Stimulated activated effector memory CD8-positive, alpha-beta T cell treated with anti-CD3 and anti-CD28 coated beads, Interleukin-12 subunit alpha, Interleukin-12 subunit beta, amount 100 ng/mL, for 72 hours (primary cell): ENCODE measurements at regions not wholly inside any gene's neighbourhood (a gene's known extent, or its start where the extent isn't known, plus 50 kb on each side); places are given as distances from the start of the nearest gene placed in this dataset.
"Not testable (repeated sequence)": the region's sequence is repeated elsewhere in the genome, so short reads cannot be mapped to it uniquely, and the experiment has no call there.

Experiments used
- ATAC-seq: fragments of 150-1000 bp; cut with Tn5 transposase; 2 replicates; pipeline ENCODE4 v1.10.0; 2021
- DNase-seq, 2 donors: peaks; one replicate each; pipeline ENCODE4 v3.0.0; 2021 to 2022; ENCODE audit warnings: low spot score in 2 of 2
- H3K27ac Mint-ChIP-seq: one replicate; pipeline ENCODE4 v1.8.0; 2022; ENCODE audit warnings: mild to moderate bottlenecking, mixed read lengths
- H3K36me3 Mint-ChIP-seq: one replicate; pipeline ENCODE4 v1.8.0; 2022; ENCODE audit warnings: mild to moderate bottlenecking, mixed read lengths
- H3K4me1 Mint-ChIP-seq: one replicate; pipeline ENCODE4 v1.8.0; 2022; ENCODE audit warnings: mixed read lengths
- H3K4me3 Mint-ChIP-seq: one replicate; pipeline ENCODE4 v1.8.0; 2022; ENCODE audit warnings: mild to moderate bottlenecking, mixed read lengths
- H3K9me3 Mint-ChIP-seq: one replicate; pipeline ENCODE4 v1.8.0; 2022; ENCODE audit warnings: mixed read lengths

- Mint-ChIP-seq H3K36me3 (no peaks in the 10 kb centered on the region), H3K4me3 (peak overlapping the region; percentile 37), H3K9me3 (no peaks in the 10 kb centered on the region), H3K27ac (peak overlapping the region; percentile 77), H3K4me1 (peaks cover 26% of the 10 kb centered on the region)
- DNase-seq (no peak), ATAC-seq (peak; percentile 91)
Measured at GRCh38 chr6:15901141-15902115, 227.5 kb upstream of the MYLIP start.

DNA sequence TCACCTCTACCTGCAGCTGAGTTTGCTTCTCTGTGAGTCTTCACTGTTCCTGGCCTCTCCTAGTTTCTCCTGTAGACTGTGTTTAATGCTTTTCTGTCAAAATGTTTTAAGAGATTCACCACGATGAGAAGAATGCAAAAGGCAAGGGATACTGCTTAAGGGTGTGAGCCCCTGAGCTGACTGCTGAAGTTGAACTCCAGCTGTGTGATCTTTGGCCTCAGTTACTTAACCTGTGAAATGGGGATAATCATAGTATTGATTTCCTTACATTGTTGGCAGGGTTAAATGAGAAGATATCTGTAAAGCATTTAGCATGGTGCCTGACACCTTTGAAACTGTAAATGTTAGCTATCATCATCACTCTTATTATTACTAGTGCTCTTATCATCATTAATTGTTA is 230.2 kb upstream of the MYLIP start:
- no peak overlapping the region for H3K4me3 Mint-ChIP-seq

DNA sequence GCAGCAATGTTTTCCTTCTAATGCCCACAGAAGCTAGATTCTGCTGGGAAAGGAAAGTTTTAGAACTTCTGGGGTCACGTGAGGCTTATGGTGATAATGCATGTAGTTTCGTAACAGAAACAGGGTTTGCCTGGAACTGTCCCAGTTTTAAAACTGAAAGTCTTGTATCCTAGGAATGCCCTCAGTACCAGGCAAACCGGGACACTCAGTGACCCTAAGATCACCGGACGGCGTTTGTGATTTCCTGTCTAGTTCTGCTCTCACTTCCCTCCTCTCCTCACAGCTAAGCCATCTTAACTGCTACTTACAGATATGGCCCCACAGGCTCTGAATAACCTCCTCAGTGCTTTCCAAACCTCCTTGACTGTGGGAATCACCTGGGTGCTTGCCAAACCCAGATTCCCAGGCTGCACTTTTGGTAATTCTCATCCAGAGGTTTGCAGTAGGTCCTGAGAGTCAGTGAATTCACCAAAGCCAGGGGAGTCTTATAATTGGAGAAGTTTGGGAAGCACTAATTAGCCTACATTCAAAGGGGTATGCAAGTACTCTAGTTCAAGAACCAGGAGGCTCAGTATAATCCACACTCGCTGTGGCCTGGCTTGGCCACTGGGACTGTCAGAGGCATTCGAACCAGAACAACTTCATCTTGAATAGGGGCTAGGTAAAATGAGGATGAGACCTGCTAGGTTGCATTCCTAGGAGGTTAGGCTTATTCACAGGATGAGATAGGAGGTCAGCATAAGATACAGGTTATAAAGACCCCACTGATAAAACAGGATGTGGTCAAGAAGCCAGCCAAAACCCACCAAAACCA is 231.6 kb upstream of the MYLIP start:
- ATAC-seq (no peak), DNase-seq (no peak)
- no peak overlapping the region for H3K27ac Mint-ChIP-seq
- H3K4me1 Mint-ChIP-seq = peaks cover 14% of the 10 kb centered on the region
- no peaks in the 10 kb centered on the region for H3K9me3 Mint-ChIP-seq
- H3K4me3 Mint-ChIP-seq = no peak overlapping the region
- H3K36me3 Mint-ChIP-seq = no peaks in the 10 kb centered on the region

More for the DNA sequence above, 230.2 kb upstream of the MYLIP start:
- Mint-ChIP-seq H3K27ac (no peak overlapping the region), H3K9me3 (no peaks in the 10 kb centered on the region), H3K36me3 (no peaks in the 10 kb centered on the region), H3K4me1 (peaks cover 14% of the 10 kb centered on the region)
- ATAC-seq (no peak), DNase-seq (no peak)

DNA sequence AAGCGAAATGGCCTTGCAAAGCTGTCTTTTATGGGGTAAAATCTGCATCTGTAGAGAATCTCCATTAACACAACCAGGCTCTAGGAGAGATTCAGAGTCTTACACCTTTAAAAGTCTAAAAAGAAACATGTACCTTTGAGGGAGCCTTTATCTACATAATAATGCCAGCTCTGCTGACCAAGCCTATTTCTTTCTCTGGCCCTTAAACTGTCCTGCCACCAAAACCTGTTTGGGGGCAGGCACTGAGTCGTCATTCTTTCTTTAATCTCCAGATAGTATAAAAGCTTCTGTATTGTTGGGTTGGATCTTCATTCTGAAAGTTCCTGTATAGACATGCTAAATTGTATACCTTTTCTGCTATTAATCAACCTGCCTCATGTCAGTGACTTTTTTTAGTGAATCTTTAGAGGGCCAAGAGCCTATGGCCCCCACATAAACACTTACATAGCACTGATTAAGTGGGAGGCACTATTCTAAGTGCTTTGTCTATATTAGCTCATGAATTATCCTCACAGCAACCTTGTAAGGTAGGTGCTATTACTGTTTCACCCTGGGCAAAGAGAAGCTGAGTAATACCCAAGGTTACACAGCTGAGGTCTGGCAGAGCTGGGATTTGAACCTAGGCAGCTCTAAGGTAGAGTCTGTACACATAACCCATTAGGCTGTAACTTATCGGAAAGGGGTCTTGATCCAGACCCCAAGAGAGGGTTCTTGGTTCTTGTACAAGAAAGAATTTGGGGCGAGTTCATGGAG is 232.3 kb upstream of the DTNBP1 start:
- H3K9me3 Mint-ChIP-seq = no peaks in the 10 kb centered on the region
- H3K36me3 Mint-ChIP-seq = no peaks in the 10 kb centered on the region
- ATAC-seq = peak; percentile 34
- no peak overlapping the region for H3K27ac Mint-ChIP-seq
- DNase-seq = no peak
- no peaks in the 10 kb centered on the region for H3K4me1 Mint-ChIP-seq
- no peak overlapping the region for H3K4me3 Mint-ChIP-seq

- Mint-ChIP-seq H3K27ac (no peak overlapping the region), H3K9me3 (no peaks in the 10 kb centered on the region), H3K36me3 (no peaks in the 10 kb centered on the region), H3K4me1 (no peaks in the 10 kb centered on the region), H3K4me3 (no peak overlapping the region)
- ATAC-seq (no peak), DNase-seq (no peak)
Measured at GRCh38 chr6:15893556-15894253, 230.9 kb upstream of the DTNBP1 start.

DNA sequence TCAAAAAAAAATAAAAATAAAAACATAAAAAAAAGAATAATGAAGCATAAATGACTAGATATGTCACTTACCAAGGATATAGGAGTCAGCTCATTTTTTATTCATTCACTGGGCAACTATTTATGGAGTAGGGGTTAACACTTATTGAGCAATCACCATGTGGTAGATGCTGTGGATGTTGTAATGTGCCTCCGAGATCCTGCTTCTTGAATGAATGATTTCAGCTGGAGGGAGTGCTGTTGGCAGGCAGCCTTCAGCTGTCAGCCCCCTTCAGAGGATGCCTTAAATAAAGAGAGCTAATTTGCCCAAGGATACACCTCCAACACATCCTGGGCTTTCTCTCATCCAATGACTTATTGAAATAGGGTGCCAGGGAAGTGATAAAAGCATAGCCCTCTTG is 229.5 kb upstream of the DTNBP1 start:
- DNase-seq (no peak), ATAC-seq (no peak)
- Mint-ChIP-seq H3K4me1 (peaks cover 8% of the 10 kb centered on the region), H3K36me3 (no peaks in the 10 kb centered on the region), H3K9me3 (no peaks in the 10 kb centered on the region), H3K4me3 (no peak overlapping the region), H3K27ac (no peak overlapping the region)

GRCh38 chr6:15888798-15889772 is 226.3 kb upstream of the DTNBP1 start:
- no peak overlapping the region for H3K4me3 Mint-ChIP-seq
- H3K9me3 Mint-ChIP-seq = no peaks in the 10 kb centered on the region
- ATAC-seq (no peak), DNase-seq (no peak)
- H3K27ac Mint-ChIP-seq = no peak overlapping the region
- no peaks in the 10 kb centered on the region for H3K36me3 Mint-ChIP-seq
- peaks cover 12% of the 10 kb centered on the region for H3K4me1 Mint-ChIP-seq

DNA sequence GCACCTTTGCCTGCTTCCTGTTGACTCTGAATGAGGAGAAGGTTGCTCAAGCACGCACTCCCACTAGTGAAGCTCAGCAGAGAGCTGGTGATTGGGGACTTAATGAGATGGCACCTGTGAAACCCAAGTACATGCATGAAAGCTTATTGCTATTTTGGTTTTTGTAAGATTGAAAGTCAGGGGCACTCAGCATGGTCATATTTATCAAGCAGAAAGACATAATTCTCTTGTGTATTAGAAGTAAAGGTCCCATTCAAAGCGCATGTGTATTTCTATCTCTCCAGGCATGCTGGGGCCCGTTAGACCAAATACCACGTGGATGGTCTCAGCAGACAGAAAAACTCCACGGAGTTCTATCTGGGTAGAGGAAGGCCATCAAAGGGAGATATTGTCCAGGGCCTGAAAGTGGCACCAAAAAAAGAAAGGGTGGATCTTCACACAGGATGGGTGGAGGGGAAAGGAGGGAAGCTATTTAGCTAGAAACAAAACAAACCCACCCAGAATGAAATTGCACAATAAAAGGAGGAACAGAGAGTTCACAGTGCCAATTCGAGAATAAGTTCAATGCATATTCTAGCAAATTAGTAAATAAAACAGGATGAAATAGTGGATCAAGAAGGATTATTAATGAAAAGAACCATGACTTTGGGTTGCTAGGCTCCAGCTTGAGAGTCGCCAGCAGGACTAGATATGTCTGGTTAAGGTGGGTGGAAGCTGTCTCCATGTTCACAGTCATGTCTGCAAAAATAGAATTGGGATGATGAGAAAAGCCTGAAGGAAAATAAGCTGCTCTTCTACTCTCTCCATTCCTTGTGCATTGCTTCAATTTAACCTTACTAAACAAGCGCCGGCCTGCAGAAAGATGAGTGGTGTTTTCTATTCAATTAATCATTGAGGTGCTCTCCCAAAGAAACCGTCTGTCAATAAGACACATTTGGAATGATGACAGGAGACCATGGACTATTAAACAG is 224.9 kb upstream of the DTNBP1 start:
- no peak for ATAC-seq
- no peaks in the 10 kb centered on the region for H3K9me3 Mint-ChIP-seq

DNA sequence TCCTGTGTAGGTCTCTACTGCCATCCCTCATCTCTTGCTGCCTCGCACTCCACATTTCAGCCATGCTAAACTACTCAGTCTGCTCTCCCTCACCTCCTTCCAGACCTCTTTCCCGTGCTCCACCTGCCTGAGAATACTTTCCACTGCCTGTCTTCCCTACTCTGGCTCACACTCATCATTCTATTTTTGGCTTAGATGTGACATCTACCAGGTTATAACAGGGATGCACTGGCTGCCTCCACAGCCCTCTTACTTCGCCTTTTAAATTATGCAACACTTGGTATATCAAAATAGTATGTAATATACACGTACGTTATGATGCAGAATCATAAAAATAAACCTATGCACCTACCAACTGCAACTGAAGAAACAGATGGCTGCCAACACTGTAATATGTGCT is 222.8 kb upstream of the DTNBP1 start:
- Mint-ChIP-seq H3K4me3 (no peak overlapping the region), H3K36me3 (no peaks in the 10 kb centered on the region), H3K4me1 (peaks cover 23% of the 10 kb centered on the region), H3K27ac (no peak overlapping the region), H3K9me3 (no peaks in the 10 kb centered on the region)
- no peak for ATAC-seq
- DNase-seq = no peak

More for the DNA sequence above, 224.9 kb upstream of the DTNBP1 start:
- Mint-ChIP-seq H3K4me1 (peaks cover 12% of the 10 kb centered on the region), H3K36me3 (no peaks in the 10 kb centered on the region), H3K27ac (no peak overlapping the region), H3K4me3 (no peak overlapping the region)
- no peak for DNase-seq

DNA sequence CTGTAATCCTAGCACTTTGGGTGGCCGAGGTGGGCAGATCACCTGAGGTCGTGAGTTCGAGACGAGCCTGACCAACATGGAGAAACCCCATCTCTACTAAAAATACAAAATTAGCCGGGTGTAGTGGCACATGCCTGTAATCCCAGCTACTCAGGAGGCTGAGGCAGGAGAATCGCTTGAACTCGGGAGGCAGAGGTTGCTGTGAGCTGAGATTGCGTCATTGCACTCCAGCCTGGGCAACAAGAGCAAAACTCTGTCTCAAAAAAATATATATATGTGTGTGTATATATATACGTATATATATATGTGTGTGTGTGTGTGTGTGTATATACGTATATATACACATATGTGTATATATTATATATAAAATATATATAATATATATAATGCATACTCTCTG is 220.8 kb upstream of the DTNBP1 start:
- not testable (repeated sequence) for H3K27ac Mint-ChIP-seq, H3K4me3 Mint-ChIP-seq, DNase-seq, ATAC-seq, H3K9me3 Mint-ChIP-seq, H3K36me3 Mint-ChIP-seq
- H3K4me1 Mint-ChIP-seq = peaks cover 36% of the 10 kb centered on the region

GRCh38 chr6:15882915-15883314 is 220.1 kb upstream of the DTNBP1 start:
- H3K9me3 Mint-ChIP-seq = no peaks in the 10 kb centered on the region
- DNase-seq = no peak
- H3K27ac Mint-ChIP-seq = no peak overlapping the region
- no peak overlapping the region for H3K4me3 Mint-ChIP-seq
- peaks cover 7% of the 10 kb centered on the region for H3K36me3 Mint-ChIP-seq
- peaks cover 34% of the 10 kb centered on the region for H3K4me1 Mint-ChIP-seq
- no peak for ATAC-seq

DNA sequence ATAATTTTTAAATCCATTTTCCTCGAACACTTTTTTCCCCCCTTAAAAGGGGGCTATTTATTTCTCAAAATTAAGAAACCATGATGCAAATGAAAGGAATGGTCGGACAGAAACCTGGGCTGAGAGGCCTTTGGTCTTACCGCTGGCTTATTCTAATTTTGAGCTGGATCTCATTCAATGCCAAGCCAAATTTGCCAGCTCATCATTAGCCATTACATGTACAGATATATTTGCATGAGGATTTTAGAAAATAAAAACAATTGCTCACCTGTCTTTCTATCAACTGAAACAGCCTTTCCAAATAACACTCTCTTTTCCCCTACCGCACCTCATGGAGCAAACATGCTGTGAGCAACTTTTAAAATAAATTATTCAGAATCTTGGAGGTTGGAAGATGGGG is 219.5 kb upstream of the DTNBP1 start:
- Mint-ChIP-seq H3K9me3 (no peaks in the 10 kb centered on the region), H3K36me3 (peaks cover 7% of the 10 kb centered on the region), H3K4me3 (no peak overlapping the region), H3K27ac (no peak overlapping the region), H3K4me1 (peaks cover 28% of the 10 kb centered on the region)
- ATAC-seq (no peak), DNase-seq (no peak)

DNA sequence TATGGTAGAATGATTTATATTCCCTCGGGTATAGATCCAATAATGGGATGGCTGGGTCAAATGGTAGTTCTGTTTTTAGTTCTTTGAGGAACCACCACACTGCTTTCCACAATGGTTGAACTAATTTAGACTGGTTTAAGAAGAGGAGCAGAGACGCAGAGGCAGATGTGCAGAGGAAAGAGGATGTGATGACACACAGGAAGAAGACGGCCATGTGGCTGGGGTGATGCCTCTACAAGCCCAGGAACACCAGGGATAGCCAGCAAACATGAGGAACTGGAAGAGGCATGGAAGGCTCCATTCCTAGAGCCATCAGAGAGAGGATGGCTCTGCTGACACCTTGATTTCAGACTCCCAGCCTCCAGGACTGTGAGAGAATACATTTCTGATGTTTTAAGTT is 218.3 kb upstream of the DTNBP1 start:
- ATAC-seq (no peak), DNase-seq (no peak)
- Mint-ChIP-seq H3K4me1 (peaks cover 26% of the 10 kb centered on the region), H3K36me3 (peaks cover 7% of the 10 kb centered on the region), H3K4me3 (no peak overlapping the region), H3K27ac (no peak overlapping the region), H3K9me3 (no peaks in the 10 kb centered on the region)
